GM19099 (cell line): ENCODE measurements at regions not wholly inside any gene's neighbourhood (a gene's known extent, or its start where the extent isn't known, plus 50 kb on each side); places are given as distances from the start of the nearest gene placed in this dataset.

Source experiments
- POLR2A ChIP-seq: IDR thresholded peaks from 3 replicates; pipeline ENCODE4 v1.6.1; 2011; ENCODE audit warnings: low read depth; ENCODE audit not compliant: insufficient read length; ENCODE audit errors: extremely low read depth

DNA sequence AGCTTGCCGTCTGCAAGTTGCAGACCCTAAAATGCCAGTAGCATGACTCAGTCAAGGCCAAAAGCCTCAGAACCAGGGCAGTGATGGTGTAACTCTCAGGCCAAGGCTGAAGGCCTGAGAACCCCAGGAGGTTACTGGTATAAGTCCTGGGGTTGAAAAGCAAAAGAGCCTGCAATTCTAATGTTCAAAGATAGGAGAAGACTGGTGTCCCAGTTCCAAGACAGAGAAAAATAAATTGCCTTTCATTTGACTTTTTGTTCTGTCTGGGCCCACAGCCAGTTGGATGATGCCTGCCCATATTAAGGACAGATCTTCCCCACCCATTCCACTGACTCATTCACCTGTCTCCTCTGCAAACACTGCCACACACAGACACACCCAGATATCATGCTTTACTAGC, 673.2 kb downstream of the CDH18 start:
- TF ChIP-seq POLR2A, result no peak

DNA sequence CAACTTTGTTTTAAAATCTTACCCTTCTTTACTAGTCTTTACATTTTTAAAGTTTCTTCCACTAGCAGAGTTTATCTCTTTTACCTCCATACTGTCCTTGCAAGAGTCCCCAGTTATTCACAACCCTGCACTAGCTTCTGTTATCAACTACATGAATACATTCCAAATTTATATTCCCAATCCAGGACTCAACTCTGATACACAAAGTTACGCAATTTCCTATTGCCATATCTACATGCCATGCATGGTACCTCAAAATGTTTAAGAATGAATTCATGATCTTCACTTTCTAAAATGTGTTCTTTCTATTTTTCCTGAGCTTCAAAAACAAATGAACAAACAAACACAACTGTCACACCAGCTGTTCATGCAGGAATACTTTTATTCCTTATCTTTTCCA, 668.7 kb downstream of the CDH18 start:
- TF ChIP-seq POLR2A, result no peak

DNA sequence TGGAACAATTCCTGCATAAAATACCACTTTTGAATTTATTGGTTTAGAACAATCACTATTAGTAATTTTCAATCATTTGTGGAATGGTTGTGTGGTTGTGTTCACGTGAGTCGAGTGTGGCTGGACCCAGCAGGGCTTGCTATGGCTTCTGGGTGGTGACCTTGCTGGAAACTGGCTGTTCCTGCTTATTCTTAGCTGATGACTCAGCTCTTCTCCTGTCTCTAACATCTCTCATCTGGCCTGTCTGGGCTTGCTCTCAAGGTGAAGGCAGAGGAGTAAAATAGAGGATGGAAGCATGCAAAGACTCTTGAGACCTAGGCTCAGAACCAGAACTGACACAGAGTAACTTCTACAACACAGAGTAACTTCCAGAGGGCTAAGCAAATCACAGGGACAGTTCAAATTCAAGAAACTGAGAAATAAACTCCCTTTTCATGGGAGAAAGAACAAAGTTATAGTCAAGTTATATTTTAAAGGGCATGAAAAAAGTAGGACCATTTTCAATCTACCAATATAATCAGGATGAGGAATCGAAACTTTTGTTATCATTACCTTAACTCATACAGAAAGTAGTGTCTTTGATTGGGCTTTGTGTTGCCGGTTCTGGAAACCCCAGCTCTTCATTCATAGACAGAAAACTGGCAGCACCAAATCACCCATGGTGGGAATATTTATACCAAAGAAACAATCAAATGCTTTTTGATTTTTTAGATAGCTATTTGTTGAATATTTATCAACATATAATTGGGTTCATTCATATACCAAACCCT, 665.1 kb downstream of the CDH18 start:
- TF ChIP-seq POLR2A, result no peak

DNA sequence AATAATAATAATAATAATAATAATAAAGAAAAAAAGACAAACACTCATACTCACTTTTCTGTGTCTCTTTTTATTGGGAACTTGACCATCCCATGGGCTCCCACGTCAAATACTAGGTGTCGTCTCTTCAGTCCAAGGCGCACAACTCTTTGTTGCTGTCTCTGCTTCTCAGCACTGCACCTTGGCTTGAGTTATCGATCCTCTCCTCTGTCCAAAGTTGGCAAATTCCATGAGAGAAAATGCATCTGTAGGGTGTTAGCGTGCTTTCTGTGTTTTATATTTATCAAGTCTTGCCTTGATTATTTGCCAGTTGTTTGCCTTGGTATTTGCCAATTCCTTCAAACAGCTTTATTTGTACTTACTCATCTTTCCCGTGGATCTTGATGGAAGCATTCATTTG, 653.7 kb downstream of the CDH18 start:
- no peak for TF ChIP-seq POLR2A

DNA sequence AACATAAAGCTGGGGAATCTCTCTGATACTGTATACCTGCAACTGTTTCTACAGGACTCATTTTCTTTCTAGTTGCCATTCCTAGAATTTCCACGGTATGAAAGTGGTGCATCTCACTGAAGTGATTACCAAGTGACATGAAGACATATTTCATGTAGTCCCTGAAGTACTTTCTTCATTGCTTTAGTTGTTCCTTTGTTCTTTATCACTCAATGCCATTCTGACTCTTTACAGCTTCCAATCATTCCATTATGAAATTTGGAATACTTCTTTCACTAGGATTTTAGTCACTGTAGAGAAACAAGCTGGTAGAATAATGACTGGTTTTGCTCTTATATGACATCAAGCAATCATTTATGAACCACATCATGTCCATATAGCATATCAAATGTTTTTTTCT, 645.1 kb downstream of the CDH18 start:
- no peak for TF ChIP-seq POLR2A

DNA sequence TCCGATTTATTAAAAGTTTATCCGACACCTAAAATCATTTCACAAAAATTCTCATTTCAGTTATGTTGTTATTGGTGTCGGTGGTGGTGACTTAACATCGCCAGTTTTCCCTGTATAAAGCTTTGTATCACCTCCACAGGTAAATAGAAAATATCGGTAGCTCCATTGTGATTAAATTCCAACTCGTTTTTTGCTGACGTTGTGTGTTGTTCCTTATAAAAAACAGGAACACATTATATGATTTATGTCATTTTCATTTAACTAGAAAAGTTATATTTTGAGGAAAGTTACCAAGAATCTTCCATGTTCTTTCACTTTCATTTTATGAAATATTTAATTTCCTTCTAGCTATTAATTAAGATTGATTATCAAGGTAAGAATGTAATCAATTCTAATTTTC, 635.9 kb downstream of the CDH18 start:
- no peak for TF ChIP-seq POLR2A

DNA sequence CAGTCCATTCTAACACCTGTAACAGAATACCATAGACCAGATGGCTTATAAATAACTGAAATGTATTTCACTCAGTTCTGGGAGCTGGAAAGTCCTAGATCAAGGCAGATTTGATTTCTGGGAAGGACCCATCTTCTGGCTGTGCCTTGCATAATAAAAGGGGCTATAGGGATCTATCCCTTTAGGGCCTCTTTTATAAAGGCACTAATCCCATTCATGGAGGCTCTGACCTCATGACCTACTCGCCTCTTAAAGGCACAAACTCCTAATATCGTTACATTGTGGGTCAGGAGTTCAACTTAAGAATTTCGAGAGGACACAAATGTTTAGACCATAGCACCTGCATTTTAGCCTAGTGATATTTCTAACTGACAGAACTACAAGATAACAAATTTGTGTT, 619.0 kb downstream of the CDH18 start:
- no peak for TF ChIP-seq POLR2A

DNA sequence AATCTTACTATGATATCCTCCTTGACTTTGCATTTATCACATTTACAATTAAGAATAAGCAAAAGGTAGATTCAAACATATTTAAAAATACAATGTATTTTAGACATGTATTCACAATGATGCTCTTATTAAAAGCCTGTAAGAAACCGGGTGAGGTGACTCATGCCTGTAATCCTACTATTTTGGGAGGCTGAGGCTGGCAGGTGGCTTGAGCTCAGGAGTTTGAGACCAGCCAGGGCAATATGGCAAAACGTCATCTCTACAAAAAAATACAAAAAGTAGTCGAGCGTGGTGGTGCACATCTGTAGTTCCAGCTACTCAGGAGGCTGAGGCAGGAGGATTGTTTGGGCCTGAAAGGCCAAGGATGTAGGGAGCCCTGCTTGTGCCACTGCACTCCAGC, 618.4 kb downstream of the CDH18 start:
- TF ChIP-seq POLR2A, result no peak

DNA sequence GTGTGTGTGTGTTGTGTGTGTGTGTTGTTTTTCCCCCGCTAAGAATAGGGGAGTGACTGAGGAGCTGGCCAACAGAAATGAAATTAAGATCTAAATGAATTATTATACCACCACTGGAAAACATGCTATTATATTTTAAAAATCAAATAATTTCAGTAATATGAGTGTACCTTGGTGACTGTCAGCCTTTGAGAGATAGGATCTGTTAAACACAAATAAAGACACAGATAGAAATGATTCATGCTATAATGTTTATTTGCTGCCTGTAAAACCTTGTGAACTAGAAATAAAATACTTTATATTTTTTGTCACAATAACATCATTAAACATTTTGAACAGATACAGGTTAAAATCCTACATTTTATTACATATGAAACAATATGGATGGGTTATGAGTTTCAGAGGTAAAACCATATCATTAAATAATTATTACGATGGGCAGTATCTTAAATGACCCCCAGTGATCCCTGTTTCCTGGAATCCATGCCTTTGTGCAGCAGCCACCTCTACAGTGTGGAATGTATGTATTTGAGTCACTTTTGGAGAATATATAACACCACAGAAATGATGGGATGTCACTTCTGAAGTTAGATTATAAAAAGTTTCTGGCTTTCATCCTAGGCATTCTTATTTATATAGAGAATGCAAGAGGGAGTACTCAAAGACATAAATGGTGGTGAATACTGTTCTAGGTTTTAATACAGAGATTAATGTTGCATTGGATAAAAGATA, 617.2 kb downstream of the CDH18 start:
- TF ChIP-seq POLR2A, result no peak

DNA sequence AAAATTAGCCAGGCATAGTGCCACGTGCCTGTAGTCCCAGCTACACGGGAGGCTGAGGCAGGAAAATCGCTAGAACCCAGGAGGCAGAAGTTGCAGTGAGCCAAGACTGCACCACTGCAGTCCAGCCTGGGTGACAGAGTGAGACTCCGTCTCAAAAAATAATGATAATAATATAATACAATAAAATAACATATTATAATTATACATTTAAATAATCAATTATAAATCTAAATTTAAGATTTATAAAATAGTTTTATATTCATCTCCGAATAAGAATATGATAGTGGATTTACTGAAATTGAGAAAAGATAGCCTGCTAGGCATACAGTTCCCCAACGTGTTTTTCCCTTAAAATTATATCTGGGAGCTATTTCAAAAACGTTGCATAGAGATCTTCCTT, 599.6 kb downstream of the CDH18 start:
- no peak for TF ChIP-seq POLR2A

DNA sequence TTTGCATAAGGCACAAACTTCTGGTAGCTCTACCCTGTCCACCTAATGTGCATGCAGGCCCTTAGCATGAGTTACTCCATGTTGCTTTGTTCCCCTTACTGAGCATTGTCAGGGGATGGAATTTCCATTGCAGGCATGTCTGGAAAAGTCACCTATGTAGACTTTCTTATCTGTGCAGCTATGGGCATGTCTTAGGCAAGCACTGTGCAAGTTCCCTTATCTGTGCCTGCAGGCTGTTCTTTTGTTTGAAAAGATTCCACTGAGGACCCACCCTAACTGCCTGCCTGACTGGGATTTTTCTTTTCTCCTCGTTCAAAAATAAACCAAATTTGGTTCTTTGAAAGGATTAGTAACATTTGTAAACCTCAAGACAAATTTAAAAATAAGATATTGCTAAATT, 587.0 kb downstream of the CDH18 start:
- no peak for TF ChIP-seq POLR2A

DNA sequence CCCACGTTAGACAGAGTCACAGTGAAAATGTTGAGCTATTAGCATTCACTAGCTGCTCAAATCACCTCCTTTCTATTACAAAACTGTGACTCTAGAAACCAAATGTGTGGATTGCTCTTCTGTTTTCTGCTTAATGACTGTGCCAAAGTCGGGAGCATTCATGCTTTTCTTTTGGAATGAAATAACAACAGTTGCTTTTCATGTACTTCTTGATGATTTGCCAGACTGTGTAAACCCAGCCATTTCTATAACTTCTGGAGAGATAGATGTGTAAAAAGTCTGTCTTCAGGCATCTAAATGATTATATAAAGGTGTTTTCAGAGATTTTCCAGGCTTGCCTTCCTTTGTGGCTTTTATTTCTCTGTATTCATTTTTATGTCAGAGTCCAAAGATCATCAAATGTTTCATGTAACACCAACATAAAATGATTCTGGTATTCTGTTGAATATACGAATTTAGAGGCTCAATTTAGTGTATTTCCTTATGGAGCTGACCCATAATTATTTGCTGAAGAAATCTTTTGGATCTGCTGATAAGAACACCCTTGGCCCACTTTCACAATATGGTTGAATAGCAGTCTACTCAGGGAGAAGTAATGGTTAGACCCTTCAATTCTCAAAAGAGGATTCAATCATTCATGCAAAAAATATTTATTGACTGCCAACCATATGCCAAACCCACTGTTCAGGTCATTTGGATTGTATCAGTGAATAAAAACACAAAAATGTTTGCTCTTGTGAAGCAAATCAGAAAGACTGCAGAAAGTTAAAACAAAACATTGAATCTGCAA, 581.2 kb downstream of the CDH18 start:
- no peak for TF ChIP-seq POLR2A

DNA sequence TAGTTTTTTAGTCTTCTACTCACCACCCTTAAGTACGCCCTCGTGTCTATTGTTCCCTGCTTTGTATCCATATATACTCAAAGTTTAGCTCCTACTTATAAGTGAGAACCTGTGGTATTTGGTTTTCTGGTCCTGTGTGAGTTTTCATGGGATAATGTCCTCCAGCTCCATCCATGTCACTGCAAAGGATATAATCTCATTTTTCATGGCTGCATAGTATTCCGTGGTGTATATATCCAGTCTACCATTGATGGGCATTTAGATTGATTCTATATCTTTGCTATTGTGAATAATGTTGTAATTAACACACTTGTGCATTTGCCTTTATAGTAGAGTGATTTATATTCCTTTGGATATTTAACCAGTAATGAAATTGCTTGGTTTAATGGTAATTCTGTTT, 579.9 kb downstream of the CDH18 start:
- no peak for TF ChIP-seq POLR2A

DNA sequence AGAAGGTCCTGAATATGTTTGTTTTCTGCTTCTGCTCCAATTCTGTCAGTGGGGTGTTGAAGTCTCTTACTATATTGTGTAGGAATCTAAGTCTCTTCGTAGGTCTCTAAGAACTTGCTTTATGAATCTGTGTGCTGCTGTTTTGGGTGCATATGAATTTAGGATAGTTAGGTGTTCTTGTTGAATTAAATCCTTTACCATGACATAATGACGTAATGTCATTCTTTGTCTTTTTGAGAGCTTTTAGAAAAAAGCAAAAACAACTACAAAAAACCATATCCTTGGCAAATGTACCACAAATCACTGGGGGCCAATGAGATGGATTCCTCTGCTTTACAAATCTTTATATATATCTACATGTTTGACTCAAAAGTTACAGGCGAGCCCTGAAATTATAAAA, 576.1 kb downstream of the CDH18 start:
- no peak for TF ChIP-seq POLR2A
